Bronchial epithelial cell (primary cell): ENCODE measurements at regions not wholly inside any gene's neighbourhood (a gene's known extent, or its start where the extent isn't known, plus 50 kb on each side); places are given as distances from the start of the nearest gene placed in this dataset.

Experiments used
- DNase-seq: peaks from one replicate; pipeline ENCODE4 v3.0.0-alpha.2; 2010; ENCODE audit warnings: low read depth
- FAIRE-seq: peaks from 2 replicates; lab custom pipeline; 2011; peaks lifted over from hg19 to GRCh38; lab: Jason Lieb, UNC
- H3K27me3 ChIP-seq: 2 replicates; pipeline ENCODE4 v1.5.1; 2011; ENCODE audit warnings: low read length; ENCODE audit not compliant: control insufficient read depth, insufficient read depth
- H3K36me3 ChIP-seq: 2 replicates; pipeline ENCODE4 v1.5.1; 2011; ENCODE audit warnings: low read length; ENCODE audit not compliant: control insufficient read depth, insufficient read depth
- H3K4me3 ChIP-seq: 2 replicates; pipeline ENCODE4 v1.5.1; 2011; ENCODE audit warnings: mild to moderate bottlenecking, low read depth, low read length, control low read depth
- TF ChIP-seq, protein P1 (sequence below): IDR thresholded peaks from 2 replicates; pipeline ENCODE4 v1.5.1; 2011; ENCODE audit warnings: mild to moderate bottlenecking, moderate library complexity, low read length, control low read depth, inconsistent platforms; ENCODE audit not compliant: insufficient read depth, severe bottlenecking

DNA sequence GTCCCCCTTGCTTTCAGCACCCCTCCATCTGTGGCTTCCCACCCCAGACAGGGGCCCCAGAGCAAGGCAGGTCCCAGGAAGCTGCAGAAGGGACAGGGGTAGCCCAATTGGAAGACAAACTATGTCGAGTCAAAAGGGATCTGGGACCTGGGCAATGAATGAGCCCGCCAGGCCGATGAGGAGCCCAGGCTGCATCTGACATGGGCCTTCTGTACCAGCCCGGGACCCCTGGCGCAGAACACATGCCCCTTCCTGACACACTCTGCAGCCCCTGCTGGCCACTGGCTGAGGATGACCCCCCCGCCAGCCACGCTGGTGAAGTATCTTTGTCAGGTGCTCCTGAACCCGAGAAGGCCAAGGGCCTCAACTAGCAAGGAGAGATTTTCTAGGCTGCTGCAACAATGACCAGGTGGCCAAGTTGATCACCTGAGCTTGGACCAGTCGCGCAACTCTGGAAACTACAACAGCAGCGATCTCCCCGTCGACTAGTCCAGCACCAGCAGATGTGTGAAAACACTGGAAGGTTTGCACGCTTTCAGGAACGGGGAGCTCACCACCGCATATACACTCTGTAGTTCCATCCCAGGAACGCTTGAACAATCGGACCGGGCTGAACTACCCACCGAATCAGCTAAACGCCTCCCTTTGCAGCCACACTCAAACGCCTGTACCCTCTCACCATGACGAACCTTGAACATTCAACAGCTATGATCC is 119.0 kb downstream of the NCOR2 start:
- TF ChIP-seq, protein P1, sequence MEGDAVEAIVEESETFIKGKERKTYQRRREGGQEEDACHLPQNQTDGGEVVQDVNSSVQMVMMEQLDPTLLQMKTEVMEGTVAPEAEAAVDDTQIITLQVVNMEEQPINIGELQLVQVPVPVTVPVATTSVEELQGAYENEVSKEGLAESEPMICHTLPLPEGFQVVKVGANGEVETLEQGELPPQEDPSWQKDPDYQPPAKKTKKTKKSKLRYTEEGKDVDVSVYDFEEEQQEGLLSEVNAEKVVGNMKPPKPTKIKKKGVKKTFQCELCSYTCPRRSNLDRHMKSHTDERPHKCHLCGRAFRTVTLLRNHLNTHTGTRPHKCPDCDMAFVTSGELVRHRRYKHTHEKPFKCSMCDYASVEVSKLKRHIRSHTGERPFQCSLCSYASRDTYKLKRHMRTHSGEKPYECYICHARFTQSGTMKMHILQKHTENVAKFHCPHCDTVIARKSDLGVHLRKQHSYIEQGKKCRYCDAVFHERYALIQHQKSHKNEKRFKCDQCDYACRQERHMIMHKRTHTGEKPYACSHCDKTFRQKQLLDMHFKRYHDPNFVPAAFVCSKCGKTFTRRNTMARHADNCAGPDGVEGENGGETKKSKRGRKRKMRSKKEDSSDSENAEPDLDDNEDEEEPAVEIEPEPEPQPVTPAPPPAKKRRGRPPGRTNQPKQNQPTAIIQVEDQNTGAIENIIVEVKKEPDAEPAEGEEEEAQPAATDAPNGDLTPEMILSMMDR = no peak
- no peak overlapping the region for H3K4me3 ChIP-seq
- H3K36me3 ChIP-seq = peaks cover 25% of the 10 kb centered on the region
- DNase-seq (no peak), FAIRE-seq (no peak)
- H3K27me3 ChIP-seq = no peaks in the 10 kb centered on the region

DNA sequence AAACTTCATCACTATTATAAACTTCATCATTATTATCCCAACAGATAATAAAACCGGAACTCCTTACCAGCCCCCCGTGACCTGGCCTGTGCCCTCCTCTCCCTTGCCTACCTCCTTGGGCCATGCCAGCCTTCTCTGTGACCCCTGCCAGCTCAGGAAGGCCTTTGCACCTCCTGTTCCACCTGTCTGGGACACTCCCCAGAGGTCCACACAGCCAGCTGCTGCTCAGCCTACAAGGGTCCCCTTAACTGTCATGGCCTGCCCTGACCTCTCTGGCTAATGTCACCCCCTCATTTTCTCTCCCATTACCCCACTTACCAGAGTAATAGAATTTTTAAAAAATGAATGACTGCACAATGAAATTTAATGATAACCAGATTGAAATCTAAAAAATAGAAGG is 121.0 kb downstream of the NCOR2 start:
- FAIRE-seq (no peak), DNase-seq (no peak)
- TF ChIP-seq, protein P1 = no peak
- Histone ChIP-seq H3K36me3 (peaks cover 27% of the 10 kb centered on the region), H3K27me3 (no peaks in the 10 kb centered on the region), H3K4me3 (no peak overlapping the region)

DNA sequence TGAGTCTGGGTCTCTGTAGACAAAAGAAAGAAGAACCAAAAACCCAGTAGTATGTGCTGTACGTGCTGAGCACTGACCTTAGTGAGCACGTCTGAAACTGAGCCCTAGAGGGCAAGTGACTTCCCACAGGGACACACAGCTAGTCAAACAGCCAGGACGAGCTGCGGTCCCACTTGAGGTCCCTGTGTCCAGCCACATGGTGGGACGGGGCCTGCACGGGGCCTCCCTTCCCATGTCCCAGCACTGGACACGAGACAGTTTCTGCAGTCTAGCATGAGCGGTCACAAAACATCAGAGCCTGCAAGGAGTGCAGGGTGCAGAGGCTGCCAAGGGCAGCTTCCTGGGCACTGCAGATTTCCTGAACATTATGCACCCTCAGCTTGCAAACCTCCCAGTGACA is 121.6 kb downstream of the NCOR2 start:
- Histone ChIP-seq H3K4me3 (no peak overlapping the region), H3K27me3 (no peaks in the 10 kb centered on the region), H3K36me3 (peaks cover 24% of the 10 kb centered on the region)
- TF ChIP-seq, protein P1 = no peak
- FAIRE-seq = no peak
- no peak for DNase-seq

DNA sequence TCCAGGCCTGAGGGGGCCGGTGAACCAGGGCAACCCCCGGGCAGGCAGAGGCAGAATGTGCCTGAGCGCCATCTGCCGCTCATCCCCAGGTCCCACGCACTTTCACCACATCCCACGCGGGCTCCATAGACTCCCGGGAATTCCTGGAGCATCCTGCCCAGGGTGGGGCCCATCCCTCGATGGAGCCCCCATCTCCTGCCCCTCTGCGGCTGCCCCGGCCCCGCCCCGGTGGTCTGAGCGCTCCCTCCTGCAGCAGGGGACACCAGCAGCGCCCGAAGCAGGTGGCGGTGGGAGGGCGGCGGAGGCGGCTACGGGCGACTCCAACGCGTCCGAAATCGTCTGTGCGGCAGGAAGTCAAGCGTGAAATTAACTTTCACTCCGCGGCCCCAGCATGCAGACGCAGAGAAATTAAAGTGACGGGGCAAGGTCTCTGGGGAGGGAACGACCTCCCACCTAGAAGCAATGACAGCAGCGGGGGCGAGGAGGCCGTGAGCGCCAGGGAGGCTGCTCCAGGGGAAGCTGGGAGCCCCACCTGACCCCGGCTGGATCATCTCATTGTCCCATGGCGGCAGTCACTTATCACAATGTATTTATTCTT is 122.2 kb downstream of the NCOR2 start:
- Histone ChIP-seq H3K4me3 (no peak overlapping the region), H3K36me3 (peaks cover 20% of the 10 kb centered on the region), H3K27me3 (no peaks in the 10 kb centered on the region)
- TF ChIP-seq, protein P1 = no peak
- FAIRE-seq = no peak
- no peak for DNase-seq

DNA sequence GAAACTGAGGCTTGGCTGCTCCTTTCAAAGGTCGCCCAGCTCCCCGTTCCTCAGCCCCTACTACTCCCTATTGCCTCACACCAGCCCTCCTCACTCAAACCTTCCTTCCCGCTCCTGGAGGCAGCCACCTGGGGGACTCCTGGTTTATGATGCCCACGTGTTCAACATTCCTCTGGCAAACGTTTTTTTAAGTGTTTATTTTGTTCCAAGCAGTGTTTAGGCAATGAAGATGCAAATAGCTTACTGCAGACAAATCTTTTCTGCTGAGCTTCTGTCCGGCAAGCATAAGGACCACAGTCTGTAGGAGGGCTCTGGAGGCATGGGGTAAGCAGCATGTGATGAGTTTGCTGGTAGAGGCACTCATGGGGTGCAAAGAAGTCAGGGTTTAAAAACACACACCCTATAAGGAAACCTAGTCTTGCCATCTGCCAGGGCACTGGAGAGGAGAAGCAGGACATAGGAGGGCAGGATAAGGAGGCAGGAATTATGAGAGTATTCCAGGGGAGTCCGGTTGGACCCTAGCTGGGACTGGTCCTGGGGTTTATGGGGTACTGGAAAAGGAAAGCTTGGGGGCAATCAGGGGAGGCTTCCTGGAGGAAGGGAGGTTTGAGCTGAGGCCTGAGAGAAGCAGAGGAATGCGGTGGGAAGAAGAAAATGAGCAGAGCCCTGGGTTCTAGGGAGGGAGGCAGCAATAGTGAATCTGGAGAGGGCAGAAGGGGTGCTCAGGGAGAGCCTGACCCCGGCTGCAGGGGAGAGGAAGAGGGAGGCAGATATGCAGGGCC is 123.3 kb downstream of the NCOR2 start:
- Histone ChIP-seq H3K4me3 (no peak overlapping the region), H3K36me3 (peaks cover 14% of the 10 kb centered on the region), H3K27me3 (no peaks in the 10 kb centered on the region)
- DNase-seq (no peak), FAIRE-seq (no peak)
- TF ChIP-seq, protein P1 = no peak
